Lower lobe of right lung (tissue), 2 donors: ENCODE measurements at regions not wholly inside any gene's neighbourhood (a gene's known extent, or its start where the extent isn't known, plus 50 kb on each side); places are given as distances from the start of the nearest gene placed in this dataset.

ENCODE experiments used
- ATAC-seq, 2 donors: fragments of 200-7000 bp; cut with Tn5 transposase; one replicate each; pipeline ENCODE4 v1.9.1; 2020 to 2022; ENCODE audit warnings: mild to moderate bottlenecking in 2 of 2, moderate library complexity in 2 of 2
- DNase-seq: peaks from one replicate; pipeline ENCODE4 v3.0.0-alpha.2; 2020
- H3K27ac ChIP-seq: fragments of 200-600 bp; one replicate; pipeline ENCODE4 v1.8.0; 2022
- H3K27me3 ChIP-seq: fragments of 200-600 bp; one replicate; pipeline ENCODE4 v1.8.0; 2022; ENCODE audit warnings: low read depth
- H3K36me3 ChIP-seq: fragments of 200-600 bp; one replicate; pipeline ENCODE4 v1.8.0; 2022; ENCODE audit warnings: mild to moderate bottlenecking
- H3K4me1 ChIP-seq: fragments of 200-600 bp; one replicate; pipeline ENCODE4 v1.8.0; 2022
- H3K4me3 ChIP-seq: fragments of 200-600 bp; one replicate; pipeline ENCODE4 v1.8.0; 2022; ENCODE audit warnings: mild to moderate bottlenecking
- H3K9me3 ChIP-seq: fragments of 200-600 bp; one replicate; pipeline ENCODE4 v1.8.0; 2022
- CTCF ChIP-seq: fragments of 200-600 bp; IDR thresholded peaks from one replicate; pipeline ENCODE4 v1.8.0; 2022; ENCODE audit warnings: antibody characterized with exemption, mild to moderate bottlenecking
- intact Hi-C: fragments of 100-400 bp; cut with DNase I; formaldehyde crosslinking; loops from one replicate; pipeline ENCODE4 v1.11.0; 2022
- donor health status: DM: no; HTN: yes; CAD: no; lungs with severe emphysema.

GRCh38 chr2:67295406-67295805 is 101.7 kb upstream of the ETAA1 start:
- intact Hi-C loops, result no loop called here
- H3K27me3 ChIP-seq, result no peaks in the 10 kb centered on the region
- no peaks in the 10 kb centered on the region for H3K9me3 ChIP-seq
- no peaks in the 10 kb centered on the region for H3K36me3 ChIP-seq
- TF ChIP-seq CTCF, result no peak
- DNase-seq (no peak), ATAC-seq (no peak)
- no peaks in the 10 kb centered on the region for H3K4me1 ChIP-seq
- no peak overlapping the region for H3K4me3 ChIP-seq
- H3K27ac ChIP-seq, result no peak overlapping the region

- H3K4me1 ChIP-seq, result no peaks in the 10 kb centered on the region
- no peaks in the 10 kb centered on the region for H3K9me3 ChIP-seq
- no peaks in the 10 kb centered on the region for H3K36me3 ChIP-seq
- DNase-seq (no peak), ATAC-seq (no peak)
- intact Hi-C loops, result no loop called here
- no peak for TF ChIP-seq CTCF
- H3K27me3 ChIP-seq, result no peaks in the 10 kb centered on the region
- H3K4me3 ChIP-seq, result no peak overlapping the region
- H3K27ac ChIP-seq, result no peak overlapping the region
Measured at GRCh38 chr2:67295851-67296250, 101.3 kb upstream of the ETAA1 start.

GRCh38 chr2:67304300-67304890 is 92.7 kb upstream of the ETAA1 start:
- no peak for TF ChIP-seq CTCF
- H3K4me1 ChIP-seq, result no peaks in the 10 kb centered on the region
- no peak for ATAC-seq
- intact Hi-C loops, result no loop called here
- H3K27me3 ChIP-seq, result no peaks in the 10 kb centered on the region
- H3K36me3 ChIP-seq, result no peaks in the 10 kb centered on the region
- no peak overlapping the region for H3K27ac ChIP-seq
- no peak for DNase-seq
- no peaks in the 10 kb centered on the region for H3K9me3 ChIP-seq
- H3K4me3 ChIP-seq, result no peak overlapping the region

- Histone ChIP-seq H3K27me3 (no peaks in the 10 kb centered on the region), H3K9me3 (no peaks in the 10 kb centered on the region), H3K27ac (no peak overlapping the region), H3K4me3 (no peak overlapping the region), H3K36me3 (no peaks in the 10 kb centered on the region), H3K4me1 (no peaks in the 10 kb centered on the region)
- DNase-seq (no peak), ATAC-seq (peak; percentile 85 to 95)
- intact Hi-C loops, result no loop called here
- no peak for TF ChIP-seq CTCF
Measured at GRCh38 chr2:67309281-67309680, 87.9 kb upstream of the ETAA1 start.

- Histone ChIP-seq H3K4me1 (no peaks in the 10 kb centered on the region), H3K9me3 (no peaks in the 10 kb centered on the region), H3K4me3 (no peak overlapping the region), H3K36me3 (no peaks in the 10 kb centered on the region), H3K27me3 (no peaks in the 10 kb centered on the region), H3K27ac (no peak overlapping the region)
- intact Hi-C loops, result no loop called here
- TF ChIP-seq CTCF, result no peak
- no peak for DNase-seq
- no peak for ATAC-seq
Measured at GRCh38 chr2:67311536-67311935, 85.6 kb upstream of the ETAA1 start.

GRCh38 chr2:67312871-67313270 is 84.3 kb upstream of the ETAA1 start:
- no peak for ATAC-seq
- Histone ChIP-seq H3K9me3 (no peaks in the 10 kb centered on the region), H3K4me1 (no peaks in the 10 kb centered on the region), H3K27me3 (no peaks in the 10 kb centered on the region), H3K27ac (no peak overlapping the region), H3K4me3 (no peak overlapping the region), H3K36me3 (no peaks in the 10 kb centered on the region)
- no peak for TF ChIP-seq CTCF
- DNase-seq, result no peak
- intact Hi-C loops, result no loop called here
